T-helper 17 cell (primary cell): ENCODE measurements at regions not wholly inside any gene's neighbourhood (a gene's known extent, or its start where the extent isn't known, plus 50 kb on each side); places are given as distances from the start of the nearest gene placed in this dataset.

ENCODE experiments used
- ATAC-seq: fragments of 150-1000 bp; cut with Tn5 transposase; 2 replicates; pipeline ENCODE4 v1.10.0; 2021; ENCODE audit warnings: mild to moderate bottlenecking, moderate library complexity
- DNase-seq, 3 donors: peaks; one replicate each; pipeline versions ENCODE4 v3.0.0 to v3.0.0-alpha.2; 2020 to 2021
- H3K9me3 ChIP-seq: one replicate; pipeline ENCODE4 v1.7.0; 2013; ENCODE audit warnings: low read length, mild to moderate bottlenecking; ENCODE audit not compliant: control insufficient read depth, poor library complexity, severe bottlenecking
- H3K27ac Mint-ChIP-seq: one replicate; pipeline ENCODE4 v1.8.0; 2022; ENCODE audit warnings: mild to moderate bottlenecking, moderate library complexity, mixed read lengths
- H3K27me3 Mint-ChIP-seq: one replicate; pipeline ENCODE4 v1.8.0; 2022; ENCODE audit warnings: mixed read lengths
- H3K36me3 Mint-ChIP-seq: one replicate; pipeline ENCODE4 v1.8.0; 2022; ENCODE audit warnings: low read depth, mixed read lengths
- H3K4me1 Mint-ChIP-seq: one replicate; pipeline ENCODE4 v1.8.0; 2022; ENCODE audit warnings: mild to moderate bottlenecking, mixed read lengths
- H3K4me3 Mint-ChIP-seq: one replicate; pipeline ENCODE4 v1.8.0; 2022; ENCODE audit warnings: mild to moderate bottlenecking, moderate library complexity, mixed read lengths

- no peak for DNase-seq
- H3K9me3 ChIP-seq = no peaks in the 10 kb centered on the region
- H3K4me1 Mint-ChIP-seq = peaks cover under 1% of the 10 kb centered on the region
- peak overlapping the region; percentile 39 for H3K4me3 Mint-ChIP-seq
- no peak for ATAC-seq
- no peak overlapping the region for H3K27ac Mint-ChIP-seq
- peaks cover 3% of the 10 kb centered on the region for H3K36me3 Mint-ChIP-seq
- H3K27me3 Mint-ChIP-seq = peaks cover 65% of the 10 kb centered on the region
These were observed 63.6 kb upstream of the SIRPA start for GRCh38 chr20:1831606-1832005.

GRCh38 chr20:1831096-1831495 is 64.1 kb upstream of the SIRPA start:
- H3K27me3 Mint-ChIP-seq = peaks cover 60% of the 10 kb centered on the region
- DNase-seq (no peak), ATAC-seq (no peak)
- no peak overlapping the region for H3K27ac Mint-ChIP-seq
- H3K4me1 Mint-ChIP-seq = no peaks in the 10 kb centered on the region
- no peak overlapping the region for H3K4me3 Mint-ChIP-seq
- H3K9me3 ChIP-seq = no peaks in the 10 kb centered on the region
- H3K36me3 Mint-ChIP-seq = no peaks in the 10 kb centered on the region

GRCh38 chr20:1830240-1830639 is 65.0 kb upstream of the SIRPA start:
- no peaks in the 10 kb centered on the region for H3K9me3 ChIP-seq
- Mint-ChIP-seq H3K27ac (no peak overlapping the region), H3K4me1 (no peaks in the 10 kb centered on the region), H3K27me3 (peaks cover 54% of the 10 kb centered on the region), H3K36me3 (no peaks in the 10 kb centered on the region), H3K4me3 (no peak overlapping the region)
- DNase-seq = no peak
- ATAC-seq = no peak

- Mint-ChIP-seq H3K27me3 (peaks cover 51% of the 10 kb centered on the region), H3K36me3 (no peaks in the 10 kb centered on the region), H3K27ac (no peak overlapping the region), H3K4me3 (no peak overlapping the region), H3K4me1 (no peaks in the 10 kb centered on the region)
- DNase-seq (no peak), ATAC-seq (no peak)
- H3K9me3 ChIP-seq = no peaks in the 10 kb centered on the region
These were observed 65.7 kb upstream of the SIRPA start for GRCh38 chr20:1829531-1829930.

GRCh38 chr20:1828786-1829131 is 66.4 kb upstream of the SIRPA start:
- no peak for DNase-seq
- Mint-ChIP-seq H3K4me1 (no peaks in the 10 kb centered on the region), H3K36me3 (no peaks in the 10 kb centered on the region), H3K27ac (no peak overlapping the region), H3K27me3 (peaks cover 46% of the 10 kb centered on the region), H3K4me3 (no peak overlapping the region)
- no peaks in the 10 kb centered on the region for H3K9me3 ChIP-seq
- no peak for ATAC-seq

- no peak overlapping the region for H3K27ac Mint-ChIP-seq
- DNase-seq = no peak
- H3K4me3 Mint-ChIP-seq = no peak overlapping the region
- H3K4me1 Mint-ChIP-seq = no peaks in the 10 kb centered on the region
- ATAC-seq = no peak
- H3K36me3 Mint-ChIP-seq = no peaks in the 10 kb centered on the region
- peaks cover 45% of the 10 kb centered on the region for H3K27me3 Mint-ChIP-seq
- H3K9me3 ChIP-seq = no peaks in the 10 kb centered on the region
These were observed 67.0 kb upstream of the SIRPA start for GRCh38 chr20:1827974-1828785.

GRCh38 chr20:1827510-1827973 is 67.7 kb upstream of the SIRPA start:
- H3K9me3 ChIP-seq = peaks cover 3% of the 10 kb centered on the region
- no peaks in the 10 kb centered on the region for H3K4me1 Mint-ChIP-seq
- no peak overlapping the region for H3K27ac Mint-ChIP-seq
- no peaks in the 10 kb centered on the region for H3K36me3 Mint-ChIP-seq
- no peak overlapping the region for H3K4me3 Mint-ChIP-seq
- no peak for DNase-seq
- ATAC-seq = no peak
- peaks cover 39% of the 10 kb centered on the region for H3K27me3 Mint-ChIP-seq

GRCh38 chr20:1825938-1826445 is 69.2 kb upstream of the SIRPA start:
- ATAC-seq = no peak
- no peak overlapping the region for H3K4me3 Mint-ChIP-seq
- H3K27ac Mint-ChIP-seq = no peak overlapping the region
- peaks cover 3% of the 10 kb centered on the region for H3K9me3 ChIP-seq
- no peaks in the 10 kb centered on the region for H3K4me1 Mint-ChIP-seq
- H3K27me3 Mint-ChIP-seq = peaks cover 24% of the 10 kb centered on the region
- no peak for DNase-seq
- no peaks in the 10 kb centered on the region for H3K36me3 Mint-ChIP-seq

GRCh38 chr20:1825507-1825906 is 69.7 kb upstream of the SIRPA start:
- H3K27me3 Mint-ChIP-seq = peaks cover 22% of the 10 kb centered on the region
- peaks cover 3% of the 10 kb centered on the region for H3K9me3 ChIP-seq
- no peak overlapping the region for H3K27ac Mint-ChIP-seq
- DNase-seq (no peak), ATAC-seq (no peak)
- H3K4me3 Mint-ChIP-seq = no peak overlapping the region
- H3K36me3 Mint-ChIP-seq = no peaks in the 10 kb centered on the region
- no peaks in the 10 kb centered on the region for H3K4me1 Mint-ChIP-seq

GRCh38 chr20:1824834-1825233 is 70.4 kb upstream of the SIRPA start:
- H3K27ac Mint-ChIP-seq = no peak overlapping the region
- no peaks in the 10 kb centered on the region for H3K4me1 Mint-ChIP-seq
- H3K9me3 ChIP-seq = peaks cover 3% of the 10 kb centered on the region
- DNase-seq (no peak), ATAC-seq (no peak)
- H3K27me3 Mint-ChIP-seq = peaks cover 20% of the 10 kb centered on the region
- H3K4me3 Mint-ChIP-seq = no peak overlapping the region
- H3K36me3 Mint-ChIP-seq = no peaks in the 10 kb centered on the region

- no peaks in the 10 kb centered on the region for H3K4me1 Mint-ChIP-seq
- peaks cover 3% of the 10 kb centered on the region for H3K9me3 ChIP-seq
- H3K27ac Mint-ChIP-seq = no peak overlapping the region
- DNase-seq = no peak
- no peaks in the 10 kb centered on the region for H3K36me3 Mint-ChIP-seq
- no peak for ATAC-seq
- peaks cover 15% of the 10 kb centered on the region for H3K27me3 Mint-ChIP-seq
- no peak overlapping the region for H3K4me3 Mint-ChIP-seq
These were observed 71.0 kb upstream of the SIRPA start for GRCh38 chr20:1824181-1824580.

GRCh38 chr20:1823450-1823844 is 71.8 kb upstream of the SIRPA start:
- peaks cover 4% of the 10 kb centered on the region for H3K36me3 Mint-ChIP-seq
- no peak for DNase-seq
- H3K27ac Mint-ChIP-seq = no peak overlapping the region
- no peak for ATAC-seq
- no peak overlapping the region for H3K4me3 Mint-ChIP-seq
- peaks cover 19% of the 10 kb centered on the region for H3K27me3 Mint-ChIP-seq
- peaks cover 4% of the 10 kb centered on the region for H3K4me1 Mint-ChIP-seq
- peaks cover 3% of the 10 kb centered on the region for H3K9me3 ChIP-seq

- Mint-ChIP-seq H3K4me1 (peaks cover 7% of the 10 kb centered on the region), H3K27me3 (peaks cover 20% of the 10 kb centered on the region), H3K4me3 (no peak overlapping the region), H3K36me3 (peaks cover 8% of the 10 kb centered on the region), H3K27ac (no peak overlapping the region)
- H3K9me3 ChIP-seq = peaks cover 3% of the 10 kb centered on the region
- no peak for DNase-seq
- no peak for ATAC-seq
These were observed 72.4 kb upstream of the SIRPA start for GRCh38 chr20:1822564-1823449.
